ENCODE measurements at regions not wholly inside any gene's neighbourhood (a gene's known extent, or its start where the extent isn't known, plus 50 kb on each side); places are given as distances from the start of the nearest gene placed in this dataset.

DNA sequence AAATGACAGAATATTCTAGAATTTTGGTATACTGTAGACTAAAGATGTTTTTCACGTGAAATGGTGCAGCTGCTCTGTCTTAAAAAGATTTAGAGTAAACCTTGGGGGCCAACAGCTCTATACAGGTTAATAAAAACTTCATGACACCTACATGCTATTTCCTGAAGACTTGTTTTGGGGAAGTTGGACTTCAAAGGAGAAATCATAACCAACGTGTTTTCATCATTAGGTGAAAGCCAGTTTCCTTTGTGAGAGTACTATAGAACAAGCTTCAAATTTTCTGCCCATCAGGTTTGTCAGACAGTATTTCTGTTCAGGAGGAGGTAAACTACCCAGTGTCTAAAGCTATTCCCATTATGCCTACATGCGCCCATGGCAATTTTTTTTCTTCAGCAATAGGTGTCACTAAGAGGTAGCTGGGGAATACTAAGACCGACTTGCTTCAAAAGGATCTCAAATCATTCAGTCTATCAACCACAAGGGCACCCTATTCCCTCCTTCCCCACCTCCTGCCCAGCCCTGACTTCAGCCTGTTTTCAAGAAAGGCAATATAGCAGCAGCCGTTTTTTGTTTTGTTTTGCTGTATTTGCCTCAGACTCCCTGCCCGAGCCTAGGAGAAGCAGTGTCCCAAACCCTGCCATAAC lies 237.3 kb upstream of the SP8 start:
- Histone ChIP-seq H3K36me3 (no peaks in the 10 kb centered on the region), H3K27me3 (no peaks in the 10 kb centered on the region), H3K4me3 (no peak overlapping the region), H3K4me1 (no peaks in the 10 kb centered on the region), H3K27ac (no peak overlapping the region), H3K9me3 (no peaks in the 10 kb centered on the region)
- WGBS: 48% methylated on average over 6 of the region's 6 CpGs
- TF ChIP-seq POLR2AphosphoS5 (IDR thresholded peaks at IDR 0.05): no peak
- TF ChIP-seq, protein P1, sequence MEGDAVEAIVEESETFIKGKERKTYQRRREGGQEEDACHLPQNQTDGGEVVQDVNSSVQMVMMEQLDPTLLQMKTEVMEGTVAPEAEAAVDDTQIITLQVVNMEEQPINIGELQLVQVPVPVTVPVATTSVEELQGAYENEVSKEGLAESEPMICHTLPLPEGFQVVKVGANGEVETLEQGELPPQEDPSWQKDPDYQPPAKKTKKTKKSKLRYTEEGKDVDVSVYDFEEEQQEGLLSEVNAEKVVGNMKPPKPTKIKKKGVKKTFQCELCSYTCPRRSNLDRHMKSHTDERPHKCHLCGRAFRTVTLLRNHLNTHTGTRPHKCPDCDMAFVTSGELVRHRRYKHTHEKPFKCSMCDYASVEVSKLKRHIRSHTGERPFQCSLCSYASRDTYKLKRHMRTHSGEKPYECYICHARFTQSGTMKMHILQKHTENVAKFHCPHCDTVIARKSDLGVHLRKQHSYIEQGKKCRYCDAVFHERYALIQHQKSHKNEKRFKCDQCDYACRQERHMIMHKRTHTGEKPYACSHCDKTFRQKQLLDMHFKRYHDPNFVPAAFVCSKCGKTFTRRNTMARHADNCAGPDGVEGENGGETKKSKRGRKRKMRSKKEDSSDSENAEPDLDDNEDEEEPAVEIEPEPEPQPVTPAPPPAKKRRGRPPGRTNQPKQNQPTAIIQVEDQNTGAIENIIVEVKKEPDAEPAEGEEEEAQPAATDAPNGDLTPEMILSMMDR (IDR thresholded peaks at IDR 0.05): no peak
- TF ChIP-seq EP300 (IDR thresholded peaks at IDR 0.05): no peak
- no peak for TF ChIP-seq POLR2A (IDR thresholded peaks at IDR 0.05)
- DNase-seq (ENCODE audit: low spot score in 2 of 2): no peak

GRCh38 chr7:21024485-21024867 lies 237.8 kb upstream of the SP8 start:
- Histone ChIP-seq H3K27me3 (no peaks in the 10 kb centered on the region), H3K4me3 (no peak overlapping the region), H3K27ac (no peak overlapping the region), H3K36me3 (no peaks in the 10 kb centered on the region), H3K4me1 (no peaks in the 10 kb centered on the region), H3K9me3 (no peaks in the 10 kb centered on the region)
- no peak for TF ChIP-seq POLR2AphosphoS5 (IDR thresholded peaks at IDR 0.05)
- TF ChIP-seq, protein P1 (IDR thresholded peaks at IDR 0.05): no peak
- no peak for TF ChIP-seq EP300 (IDR thresholded peaks at IDR 0.05)
- no peak for TF ChIP-seq POLR2A (IDR thresholded peaks at IDR 0.05)
- 68% methylated on average over 5 of the region's 5 CpGs for WGBS
- no peak for DNase-seq (ENCODE audit: low spot score in 2 of 2)

DNA sequence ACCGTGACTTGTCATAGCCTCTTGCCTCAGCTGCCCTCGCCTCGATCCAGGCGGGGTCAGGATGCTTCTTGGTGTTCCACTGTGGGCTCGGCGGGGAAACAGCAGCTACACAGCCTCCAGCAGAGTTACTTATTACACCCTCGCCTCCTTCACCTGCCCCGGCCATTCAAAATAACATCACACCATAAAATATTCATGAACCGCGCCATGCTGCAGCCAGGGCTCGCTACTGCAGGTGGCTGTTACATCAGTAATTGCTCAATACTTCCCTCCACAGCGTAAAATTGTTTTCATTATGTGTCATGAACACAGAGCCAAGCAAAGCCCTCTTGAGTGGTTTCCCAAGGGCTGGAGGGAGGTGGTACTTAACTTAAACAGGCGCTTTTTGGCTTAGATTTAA lies 241.5 kb upstream of the SP8 start:
- Histone ChIP-seq H3K27me3 (no peaks in the 10 kb centered on the region), H3K4me1 (no peaks in the 10 kb centered on the region), H3K36me3 (no peaks in the 10 kb centered on the region), H3K27ac (no peak overlapping the region), H3K9me3 (no peaks in the 10 kb centered on the region), H3K4me3 (no peak overlapping the region)
- 55% methylated on average over 13 of the region's 13 CpGs for WGBS
- no peak for DNase-seq (ENCODE audit: low spot score in 2 of 2)
- TF ChIP-seq POLR2AphosphoS5 (IDR thresholded peaks at IDR 0.05) (no peak), EP300 (IDR thresholded peaks at IDR 0.05) (no peak), POLR2A (IDR thresholded peaks at IDR 0.05) (no peak)
- TF ChIP-seq, protein P1 (IDR thresholded peaks at IDR 0.05): no peak

GRCh38 chr7:21028599-21028998 lies 241.9 kb upstream of the SP8 start:
- TF ChIP-seq POLR2AphosphoS5 (IDR thresholded peaks at IDR 0.05): no peak
- TF ChIP-seq, protein P1 (IDR thresholded peaks at IDR 0.05): no peak
- TF ChIP-seq EP300 (IDR thresholded peaks at IDR 0.05): no peak
- no peak for TF ChIP-seq POLR2A (IDR thresholded peaks at IDR 0.05)
- Histone ChIP-seq H3K36me3 (no peaks in the 10 kb centered on the region), H3K27ac (no peak overlapping the region), H3K27me3 (no peaks in the 10 kb centered on the region), H3K4me1 (no peaks in the 10 kb centered on the region), H3K4me3 (no peak overlapping the region), H3K9me3 (no peaks in the 10 kb centered on the region)
- DNase-seq (ENCODE audit: low spot score in 2 of 2): no peak
- 48% methylated on average over 3 of the region's 3 CpGs for WGBS

DNA sequence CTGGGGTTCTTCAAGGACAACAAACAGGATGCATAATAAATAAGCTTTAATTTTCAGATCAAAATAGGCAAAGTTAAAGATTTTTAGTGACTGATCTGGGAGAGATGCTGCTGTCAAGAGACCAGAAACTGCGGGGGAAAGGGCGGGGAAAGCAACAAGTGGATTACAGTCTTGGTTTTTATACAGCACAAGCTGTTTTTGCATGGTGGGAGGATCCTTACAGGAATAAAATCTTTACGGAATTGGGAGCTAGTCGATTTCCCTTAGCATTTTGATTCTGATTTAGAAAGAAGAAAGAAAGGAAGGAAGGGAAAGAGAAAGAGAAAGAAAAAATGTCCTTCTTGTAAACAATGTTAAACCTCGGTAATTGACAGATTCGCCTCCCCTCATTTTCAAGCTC lies 242.3 kb upstream of the SP8 start:
- DNase-seq (ENCODE audit: low spot score in 2 of 2): no peak
- no peaks in the 10 kb centered on the region for H3K27me3 ChIP-seq
- no peak overlapping the region for H3K27ac ChIP-seq
- no peaks in the 10 kb centered on the region for H3K9me3 ChIP-seq
- TF ChIP-seq, protein P1 (IDR thresholded peaks at IDR 0.05): no peak
- no peak for TF ChIP-seq POLR2AphosphoS5 (IDR thresholded peaks at IDR 0.05)
- no peak for TF ChIP-seq POLR2A (IDR thresholded peaks at IDR 0.05)
- no peak for TF ChIP-seq EP300 (IDR thresholded peaks at IDR 0.05)
- H3K4me3 ChIP-seq: no peak overlapping the region
- H3K4me1 ChIP-seq: no peaks in the 10 kb centered on the region
- no peaks in the 10 kb centered on the region for H3K36me3 ChIP-seq
- WGBS: 53% methylated on average over 6 of the region's 6 CpGs

All from suprapubic skin (tissue), 4 donors.